HFF-Myc (cell line): ENCODE measurements at regions not wholly inside any gene's neighbourhood (a gene's known extent, or its start where the extent isn't known, plus 50 kb on each side); places are given as distances from the start of the nearest gene placed in this dataset.

Experiments used
- DNase-seq: peaks from one replicate; pipeline ENCODE4 v3.0.0-alpha.2; 2011; ENCODE audit warnings: low read depth; ENCODE audit errors: extremely low read depth
- H3K4me3 ChIP-seq: replicated peaks from 2 replicates; pipeline ENCODE4 v1.5.1; 2011; ENCODE audit warnings: low read depth, mild to moderate bottlenecking, control low read depth, low read length
- TF ChIP-seq, protein P1 (sequence below): IDR thresholded peaks from 2 replicates; pipeline ENCODE4 v1.5.1; 2012; ENCODE audit warnings: mild to moderate bottlenecking, low read depth, low read length, control low read depth; ENCODE audit errors: missing control alignments

DNA sequence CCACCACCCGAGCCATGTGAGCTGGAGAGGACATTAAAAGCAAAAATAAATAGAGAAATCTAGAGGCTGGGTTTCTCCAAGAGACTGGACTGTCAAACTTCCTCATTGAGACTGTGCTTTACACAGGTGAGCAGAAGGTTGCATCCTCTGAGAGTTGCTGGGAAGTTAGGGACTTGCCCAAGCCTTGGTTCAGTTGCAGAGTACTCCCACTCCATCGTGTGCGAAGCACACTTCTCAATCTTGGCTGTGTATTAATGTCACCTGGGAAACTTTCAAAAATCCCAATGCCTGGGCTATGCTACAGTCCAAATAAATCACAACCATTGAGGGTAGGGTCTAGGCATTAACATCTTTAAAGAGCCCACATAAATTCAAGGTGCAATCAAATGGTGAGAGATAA lies 89.2 kb downstream of the ZNF330 start:
- H3K4me3 ChIP-seq, result no peak overlapping the region
- TF ChIP-seq, protein P1, sequence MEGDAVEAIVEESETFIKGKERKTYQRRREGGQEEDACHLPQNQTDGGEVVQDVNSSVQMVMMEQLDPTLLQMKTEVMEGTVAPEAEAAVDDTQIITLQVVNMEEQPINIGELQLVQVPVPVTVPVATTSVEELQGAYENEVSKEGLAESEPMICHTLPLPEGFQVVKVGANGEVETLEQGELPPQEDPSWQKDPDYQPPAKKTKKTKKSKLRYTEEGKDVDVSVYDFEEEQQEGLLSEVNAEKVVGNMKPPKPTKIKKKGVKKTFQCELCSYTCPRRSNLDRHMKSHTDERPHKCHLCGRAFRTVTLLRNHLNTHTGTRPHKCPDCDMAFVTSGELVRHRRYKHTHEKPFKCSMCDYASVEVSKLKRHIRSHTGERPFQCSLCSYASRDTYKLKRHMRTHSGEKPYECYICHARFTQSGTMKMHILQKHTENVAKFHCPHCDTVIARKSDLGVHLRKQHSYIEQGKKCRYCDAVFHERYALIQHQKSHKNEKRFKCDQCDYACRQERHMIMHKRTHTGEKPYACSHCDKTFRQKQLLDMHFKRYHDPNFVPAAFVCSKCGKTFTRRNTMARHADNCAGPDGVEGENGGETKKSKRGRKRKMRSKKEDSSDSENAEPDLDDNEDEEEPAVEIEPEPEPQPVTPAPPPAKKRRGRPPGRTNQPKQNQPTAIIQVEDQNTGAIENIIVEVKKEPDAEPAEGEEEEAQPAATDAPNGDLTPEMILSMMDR, result no peak
- DNase-seq, result no peak

DNA sequence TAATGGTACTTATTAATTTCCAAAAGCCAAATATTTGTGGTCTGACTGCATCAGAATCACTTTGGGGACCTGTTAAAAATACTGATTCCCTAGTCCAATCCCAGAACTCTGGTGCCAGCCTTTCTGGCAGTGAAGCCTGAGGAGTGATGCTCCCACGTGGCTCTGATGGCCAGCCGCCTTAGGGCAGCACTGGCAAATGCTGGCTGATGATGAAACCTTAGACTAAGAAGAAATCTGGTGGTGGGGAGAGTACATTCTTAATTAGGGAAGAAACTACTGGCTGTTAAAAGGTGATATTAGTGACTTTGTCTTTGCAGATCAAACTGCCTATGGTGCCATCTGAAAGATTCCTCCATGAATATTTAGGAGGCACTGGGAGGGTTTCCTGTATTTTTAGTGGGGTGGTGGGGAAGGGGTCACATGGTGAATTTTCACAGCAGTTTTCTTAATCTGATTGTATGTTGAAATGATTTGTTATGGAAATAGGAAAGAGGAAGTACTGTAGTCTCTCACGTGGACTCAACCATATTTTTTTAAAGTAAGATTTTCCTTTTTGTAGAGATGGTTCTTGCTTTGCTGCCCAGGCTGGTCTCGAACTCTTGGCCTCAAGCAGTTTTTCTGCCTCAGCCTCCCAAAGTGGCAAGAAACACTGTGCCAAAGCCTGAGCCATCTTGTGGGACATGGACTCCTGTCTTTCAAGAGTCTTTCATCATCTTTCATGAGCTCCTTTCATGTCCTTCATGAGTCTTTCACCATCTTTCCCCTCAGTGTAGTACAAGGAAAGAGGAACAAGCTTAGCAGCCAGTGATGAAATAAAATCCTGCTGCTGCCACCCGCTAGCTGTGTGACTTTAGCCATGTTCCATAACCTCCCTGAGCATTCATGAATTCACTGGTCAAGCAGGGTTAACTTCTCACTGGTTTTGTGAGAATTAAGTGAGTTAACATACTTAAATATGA lies 90.8 kb downstream of the ZNF330 start:
- TF ChIP-seq, protein P1, result no peak
- DNase-seq, result no peak
- H3K4me3 ChIP-seq, result no peak overlapping the region

DNA sequence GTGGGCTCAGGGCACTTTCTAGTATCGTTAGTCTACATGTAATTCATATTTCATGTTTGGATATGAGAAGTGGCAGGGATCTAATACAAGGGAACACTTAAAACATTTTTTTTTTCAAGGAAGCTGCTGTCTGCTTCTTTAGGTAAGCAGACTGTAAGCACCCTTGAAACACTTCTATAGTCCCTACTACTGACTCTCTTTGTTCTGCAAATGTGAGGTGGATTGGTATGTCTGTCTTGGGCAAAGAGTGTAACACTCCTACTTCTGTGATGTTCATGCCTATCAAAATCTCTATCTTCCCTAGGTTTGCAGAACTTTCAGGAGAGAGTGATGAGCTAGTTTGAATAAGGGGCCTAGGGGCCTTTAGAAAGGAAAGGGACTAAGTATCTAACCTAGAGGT lies 93.9 kb downstream of the ZNF330 start:
- DNase-seq, result no peak
- TF ChIP-seq, protein P1, result no peak

DNA sequence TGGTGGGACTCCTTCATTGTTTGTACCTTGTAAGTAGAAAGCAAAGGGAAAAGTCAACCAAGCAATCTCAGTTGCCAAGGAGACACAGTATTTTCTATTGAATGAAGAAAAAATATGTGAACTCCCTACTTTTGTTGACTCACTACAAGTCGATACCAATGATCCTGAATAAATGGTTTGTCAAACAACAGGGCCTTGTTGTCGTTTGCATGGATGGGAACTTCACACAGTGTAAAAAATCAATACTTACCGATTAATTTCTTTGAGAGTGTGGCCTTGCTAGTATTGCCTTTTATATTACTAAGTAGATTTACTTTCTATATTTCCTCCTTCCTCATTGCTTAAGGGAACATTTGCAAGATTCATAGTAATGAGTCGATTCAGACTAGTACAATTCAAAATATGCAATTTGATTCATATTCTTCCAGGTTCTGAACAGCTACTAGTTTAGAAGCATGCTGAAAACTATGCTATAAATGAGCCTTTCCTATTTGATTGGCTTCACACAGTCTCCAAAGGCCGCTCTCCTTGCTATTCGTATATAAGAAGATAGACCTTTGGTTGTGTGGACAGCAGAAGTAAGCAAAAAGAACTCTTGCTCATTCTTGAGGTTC lies 108.0 kb downstream of the ZNF330 start:
- TF ChIP-seq, protein P1, result no peak
- DNase-seq, result no peak
- H3K4me3 ChIP-seq, result no peak overlapping the region

More for the DNA sequence above, 93.9 kb downstream of the ZNF330 start:
- no peak overlapping the region for H3K4me3 ChIP-seq

DNA sequence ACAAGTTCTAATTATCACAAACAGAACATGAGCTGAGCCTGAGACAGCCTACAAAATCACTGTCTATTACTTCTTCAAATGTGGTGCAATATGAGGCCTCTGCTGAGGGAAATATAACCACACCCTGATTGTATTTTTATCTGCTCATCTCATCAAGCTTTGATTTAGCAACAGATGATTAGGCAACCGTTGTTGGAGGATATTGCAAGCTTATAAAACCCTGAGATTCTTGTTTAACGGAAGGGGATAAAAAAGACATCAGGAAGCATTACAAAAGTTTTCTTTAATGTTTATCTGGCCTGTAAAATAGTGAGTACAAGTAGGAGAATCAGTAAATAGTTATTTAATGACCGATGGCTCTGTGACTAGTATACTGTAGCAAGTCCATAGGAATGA lies 108.5 kb downstream of the ZNF330 start:
- H3K4me3 ChIP-seq, result no peak overlapping the region
- TF ChIP-seq, protein P1, result no peak
- peak; percentile 14 for DNase-seq

DNA sequence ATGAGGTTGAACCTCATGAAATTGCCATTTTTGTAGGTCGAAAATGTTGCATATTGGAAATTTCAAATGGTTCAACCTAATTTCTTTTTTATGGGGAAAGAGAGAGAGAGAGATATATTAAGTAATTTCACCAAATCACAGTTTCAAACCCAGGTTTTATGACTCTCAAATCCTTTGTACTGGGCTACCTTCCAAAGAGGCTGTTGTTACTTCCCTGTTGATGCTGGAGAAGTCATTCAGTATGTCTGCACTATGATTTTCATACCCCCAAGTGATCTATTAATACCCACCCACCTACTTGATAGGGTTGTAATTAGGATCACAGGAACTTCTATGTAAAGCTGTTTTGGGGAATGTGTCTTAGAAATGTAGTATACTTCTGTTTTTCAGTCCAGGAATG lies 109.9 kb downstream of the ZNF330 start:
- no peak for DNase-seq
- TF ChIP-seq, protein P1, result no peak
- no peak overlapping the region for H3K4me3 ChIP-seq
